Aorta (tissue), 5 donors: ENCODE measurements at regions not wholly inside any gene's neighbourhood (a gene's known extent, or its start where the extent isn't known, plus 50 kb on each side); places are given as distances from the start of the nearest gene placed in this dataset.

Experiments
- ATAC-seq: fragments of 200-7000 bp; cut with Tn5 transposase; one replicate; pipeline ENCODE4 v1.9.1; 2022; ENCODE audit warnings: moderate library complexity; ENCODE audit not compliant: low FRiP score
- DNase-seq, 2 donors: peaks; one replicate each; pipeline ENCODE4 v3.0.0-alpha.2; 2020
- H3K27ac ChIP-seq, 2 donors: one replicate each; pipeline ENCODE4 v1.5.1; 2013; ENCODE audit warnings: low read length in 2 of 2, mild to moderate bottlenecking in 2 of 2, moderate library complexity in 2 of 2, control low read depth in 1 of 2, inconsistent platforms in 1 of 2, low read depth in 1 of 2
- H3K27me3 ChIP-seq, 2 donors: one replicate each; pipeline ENCODE4 v1.6.1; 2013; ENCODE audit warnings: control low read depth in 1 of 2, low read length in 1 of 2, mild to moderate bottlenecking in 1 of 2, moderate library complexity in 1 of 2; ENCODE audit not compliant: insufficient read depth in 2 of 2, control insufficient read depth in 1 of 2
- H3K36me3 ChIP-seq, 2 donors: one replicate each; pipeline ENCODE4 v1.6.1; 2013; ENCODE audit warnings: control low read depth in 1 of 2, low read length in 1 of 2, mild to moderate bottlenecking in 1 of 2; ENCODE audit not compliant: insufficient read depth in 2 of 2, control insufficient read depth in 1 of 2
- H3K4me1 ChIP-seq, 2 donors: one replicate each; pipeline ENCODE4 v1.6.1; 2013; ENCODE audit warnings: low read length in 2 of 2, control low read depth in 1 of 2, mild to moderate bottlenecking in 1 of 2, moderate library complexity in 1 of 2; ENCODE audit not compliant: insufficient read depth in 2 of 2, control insufficient read depth in 1 of 2
- H3K4me3 ChIP-seq, 2 donors: one replicate each; pipeline ENCODE4 v1.5.1; 2013; ENCODE audit warnings: low read length in 2 of 2, control low read depth in 1 of 2, mild to moderate bottlenecking in 1 of 2
- H3K9me3 ChIP-seq: one replicate; pipeline ENCODE4 v1.6.1; 2013; ENCODE audit warnings: mild to moderate bottlenecking, low read length; ENCODE audit not compliant: control insufficient read depth
- WGBS, 2 donors: extraction: QIAGEN DNeasy Blood & Tissue Kit; methylation state at CpG; one replicate each; pipeline ENCODE4 v1.1.7; 2013; 5-methylcytosine and 5-hydroxymethylcytosine counted together
- intact Hi-C, 2 donors: fragments of 100-400 bp; cut with DNase I; formaldehyde crosslinking; loops; one replicate each; pipeline versions ENCODE4 v1.14.2 to v1.15.0; 2022
- donor health status: healthy with polysubstance abuse.
- donor health status: Bipolar disorder and iron deficiency.
- donor health status: DM: no; HTN: no; CAD: no.
- donor health status: DM: no; HTN: no; CAD: no.
- donor health status: DM: yes; HTN: yes; CAD: no.

GRCh38 chr13:81408647-81409046 lies 1067.7 kb upstream of the SPRY2 start:
- H3K4me3 ChIP-seq: no peak overlapping the region
- H3K36me3 ChIP-seq: no peaks in the 10 kb centered on the region
- no peak for ATAC-seq
- no peaks in the 10 kb centered on the region for H3K9me3 ChIP-seq
- no peaks in the 10 kb centered on the region for H3K4me1 ChIP-seq
- 87% methylated on average over 2 of the region's 2 CpGs for WGBS, 2 donors
- H3K27me3 ChIP-seq: no peaks in the 10 kb centered on the region
- intact Hi-C loops: no loop called here
- no peak overlapping the region for H3K27ac ChIP-seq
- no peak for DNase-seq

- no peak for DNase-seq
- H3K27me3 ChIP-seq: no peaks in the 10 kb centered on the region
- H3K27ac ChIP-seq: no peak overlapping the region
- H3K4me1 ChIP-seq: no peaks in the 10 kb centered on the region
- no peaks in the 10 kb centered on the region for H3K36me3 ChIP-seq
- no peaks in the 10 kb centered on the region for H3K9me3 ChIP-seq
- ATAC-seq: no peak
- 70 to 75% methylated on average over 4 of the region's 4 CpGs for WGBS, 2 donors
- no peak overlapping the region for H3K4me3 ChIP-seq
- intact Hi-C loops: no loop called here
Measured at GRCh38 chr13:81406639-81407292, 1065.8 kb upstream of the SPRY2 start.

GRCh38 chr13:81406022-81406421 lies 1065.1 kb upstream of the SPRY2 start:
- Histone ChIP-seq H3K36me3 (no peaks in the 10 kb centered on the region), H3K27me3 (no peaks in the 10 kb centered on the region), H3K4me1 (no peaks in the 10 kb centered on the region), H3K4me3 (no peak overlapping the region), H3K9me3 (no peaks in the 10 kb centered on the region), H3K27ac (no peak overlapping the region)
- intact Hi-C loops: no loop called here
- no peak for ATAC-seq
- 41 to 60% methylated on average over 3 of the region's 3 CpGs for WGBS, 2 donors
- no peak for DNase-seq

GRCh38 chr13:81396192-81396591 lies 1055.3 kb upstream of the SPRY2 start:
- no peak for ATAC-seq

GRCh38 chr13:81395368-81395767 lies 1054.4 kb upstream of the SPRY2 start:
- H3K27ac ChIP-seq: no peak overlapping the region
- no peaks in the 10 kb centered on the region for H3K4me1 ChIP-seq
- WGBS, 2 donors: 25 to 26% methylated on average over 4 of the region's 4 CpGs
- peaks cover 2% of the 10 kb centered on the region for H3K9me3 ChIP-seq
- ATAC-seq (no peak), DNase-seq (peak in 1 of 2 donors; percentile 68)
- intact Hi-C loops: no loop called here
- H3K36me3 ChIP-seq: no peaks in the 10 kb centered on the region
- no peaks in the 10 kb centered on the region for H3K27me3 ChIP-seq
- H3K4me3 ChIP-seq: no peak overlapping the region

More at GRCh38 chr13:81396192-81396591, 1055.3 kb upstream of the SPRY2 start:
- intact Hi-C loops: no loop called here
- H3K4me1 ChIP-seq: no peaks in the 10 kb centered on the region
- H3K4me3 ChIP-seq: no peak overlapping the region
- no peaks in the 10 kb centered on the region for H3K36me3 ChIP-seq
- H3K9me3 ChIP-seq: peaks cover 2% of the 10 kb centered on the region
- 69 to 74% methylated on average over 4 of the region's 4 CpGs for WGBS, 2 donors
- DNase-seq: no peak
- H3K27me3 ChIP-seq: no peaks in the 10 kb centered on the region
- no peak overlapping the region for H3K27ac ChIP-seq

- ATAC-seq: no peak
- intact Hi-C loops: no loop called here
- H3K9me3 ChIP-seq: peaks cover 2% of the 10 kb centered on the region
- H3K36me3 ChIP-seq: no peaks in the 10 kb centered on the region
- H3K27ac ChIP-seq: no peak overlapping the region
- H3K4me1 ChIP-seq: no peaks in the 10 kb centered on the region
- no peak overlapping the region for H3K4me3 ChIP-seq
- H3K27me3 ChIP-seq: no peaks in the 10 kb centered on the region
- DNase-seq: no peak
- WGBS, 2 donors: 30 to 41% methylated on average over 5 of the region's 5 CpGs
Measured at GRCh38 chr13:81394640-81395039, 1053.7 kb upstream of the SPRY2 start.

DNA sequence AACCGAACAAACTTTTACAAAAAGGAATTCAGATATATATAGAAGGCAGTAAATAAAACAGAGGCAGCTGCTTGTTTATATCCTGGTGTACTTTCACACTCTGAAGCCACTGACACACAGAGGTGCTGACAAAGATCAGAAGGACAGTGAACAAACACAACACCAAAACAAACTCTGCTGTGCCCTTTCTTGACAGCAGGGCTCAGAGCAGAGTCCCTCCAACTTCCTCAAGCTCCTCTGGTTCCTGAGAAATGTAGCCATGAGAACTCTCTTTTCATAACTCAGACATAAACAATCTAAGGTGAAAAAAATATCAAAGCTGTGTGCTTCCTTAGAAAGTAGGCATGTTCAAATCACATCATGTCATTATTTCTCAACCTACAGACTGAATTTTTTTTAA lies 1052.8 kb upstream of the SPRY2 start:
- WGBS, 2 donors: 11 to 26% methylated on average over 1 of the region's 1 CpG
- Histone ChIP-seq H3K4me1 (no peaks in the 10 kb centered on the region), H3K36me3 (no peaks in the 10 kb centered on the region), H3K27ac (no peak overlapping the region), H3K27me3 (no peaks in the 10 kb centered on the region), H3K9me3 (peaks cover 2% of the 10 kb centered on the region), H3K4me3 (no peak overlapping the region)
- intact Hi-C loops: no loop called here
- ATAC-seq (no peak), DNase-seq (no peak)

- DNase-seq (no peak), ATAC-seq (no peak)
- no peak overlapping the region for H3K4me3 ChIP-seq
- H3K36me3 ChIP-seq: no peaks in the 10 kb centered on the region
- H3K27me3 ChIP-seq: no peaks in the 10 kb centered on the region
- peaks cover 2% of the 10 kb centered on the region for H3K9me3 ChIP-seq
- H3K4me1 ChIP-seq: no peaks in the 10 kb centered on the region
- no peak overlapping the region for H3K27ac ChIP-seq
- intact Hi-C loops: no loop called here
- WGBS, 2 donors: 47 to 57% methylated on average over 3 of the region's 3 CpGs
Measured at GRCh38 chr13:81393110-81393509, 1052.2 kb upstream of the SPRY2 start.

DNA sequence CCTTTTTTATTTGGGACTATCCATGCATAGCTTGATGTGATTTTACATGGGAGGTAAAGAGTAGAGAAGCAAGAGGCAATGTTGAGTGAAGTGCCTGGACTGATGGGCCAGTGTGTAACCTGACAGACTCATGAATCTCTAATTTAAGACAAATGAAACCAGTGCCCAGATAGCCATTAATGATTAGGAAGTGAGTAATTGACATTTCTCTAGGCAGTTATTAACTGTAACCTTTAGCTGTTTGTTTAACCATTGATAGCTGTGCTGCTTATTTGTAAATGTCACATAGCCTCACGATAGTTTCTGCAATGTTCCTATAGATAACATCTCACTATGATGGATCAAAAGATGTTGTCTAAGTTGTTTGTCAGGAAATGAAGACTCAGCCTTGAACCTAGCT lies 1047.5 kb upstream of the SPRY2 start:
- 8 to 10% methylated on average over 1 of the region's 1 CpG for WGBS, 2 donors

More for the DNA sequence above, 1047.5 kb upstream of the SPRY2 start:
- Histone ChIP-seq H3K9me3 (peaks cover 2% of the 10 kb centered on the region), H3K27ac (no peak overlapping the region), H3K4me3 (no peak overlapping the region), H3K4me1 (no peaks in the 10 kb centered on the region), H3K27me3 (no peaks in the 10 kb centered on the region), H3K36me3 (no peaks in the 10 kb centered on the region)
- ATAC-seq (no peak), DNase-seq (no peak)
- intact Hi-C loops: no loop called here
